ENCODE measurements at regions not wholly inside any gene's neighbourhood (a gene's known extent, or its start where the extent isn't known, plus 50 kb on each side); places are given as distances from the start of the nearest gene placed in this dataset.

GRCh38 chr3:13766128-13766527 is 113.7 kb downstream of the WNT7A start:
- peaks cover 10% of the 10 kb centered on the region for H3K4me1 Mint-ChIP-seq (ENCODE audit: unreplicated experiment)
- no peaks in the 10 kb centered on the region for H3K36me3 Mint-ChIP-seq
- H3K27ac Mint-ChIP-seq: peak overlapping the region; percentile 95
- TF ChIP-seq CTCF (conservative IDR thresholded peaks at IDR 0.05): no peak
- H3K27me3 Mint-ChIP-seq: peaks cover 5% of the 10 kb centered on the region
- no peak for DNase-seq (ENCODE audit: extremely low spot score, unreplicated experiment)
- peaks cover 7% of the 10 kb centered on the region for H3K9me3 Mint-ChIP-seq
- H3K4me3 Mint-ChIP-seq: no peak overlapping the region

- Mint-ChIP-seq H3K36me3 (no peaks in the 10 kb centered on the region), H3K27me3 (peaks cover 5% of the 10 kb centered on the region), H3K9me3 (peaks cover 7% of the 10 kb centered on the region), H3K27ac (no peak overlapping the region), H3K4me3 (no peak overlapping the region), H3K4me1 (ENCODE audit: unreplicated experiment) (no peaks in the 10 kb centered on the region)
- TF ChIP-seq CTCF (conservative IDR thresholded peaks at IDR 0.05): no peak
- peak; percentile 45 for DNase-seq (ENCODE audit: extremely low spot score, unreplicated experiment)
These were observed 115.7 kb downstream of the WNT7A start for GRCh38 chr3:13764161-13764560.

GRCh38 chr3:13762906-13763305 is 117.0 kb downstream of the WNT7A start:
- peaks cover 7% of the 10 kb centered on the region for H3K9me3 Mint-ChIP-seq
- H3K36me3 Mint-ChIP-seq: no peaks in the 10 kb centered on the region
- TF ChIP-seq CTCF (conservative IDR thresholded peaks at IDR 0.05): peak; percentile 39
- DNase-seq (ENCODE audit: extremely low spot score, unreplicated experiment): no peak
- no peak overlapping the region for H3K27ac Mint-ChIP-seq
- no peaks in the 10 kb centered on the region for H3K4me1 Mint-ChIP-seq (ENCODE audit: unreplicated experiment)
- H3K4me3 Mint-ChIP-seq: no peak overlapping the region
- H3K27me3 Mint-ChIP-seq: peaks cover 5% of the 10 kb centered on the region

- no peak for TF ChIP-seq CTCF (conservative IDR thresholded peaks at IDR 0.05)
- H3K9me3 Mint-ChIP-seq: no peaks in the 10 kb centered on the region
- no peak overlapping the region for H3K4me3 Mint-ChIP-seq
- DNase-seq (ENCODE audit: extremely low spot score, unreplicated experiment): no peak
- no peak overlapping the region for H3K27ac Mint-ChIP-seq
- no peaks in the 10 kb centered on the region for H3K36me3 Mint-ChIP-seq
- peaks cover 8% of the 10 kb centered on the region for H3K27me3 Mint-ChIP-seq
- peaks cover 13% of the 10 kb centered on the region for H3K4me1 Mint-ChIP-seq (ENCODE audit: unreplicated experiment)
These were observed 129.1 kb downstream of the WNT7A start for GRCh38 chr3:13750731-13751130.

DNA sequence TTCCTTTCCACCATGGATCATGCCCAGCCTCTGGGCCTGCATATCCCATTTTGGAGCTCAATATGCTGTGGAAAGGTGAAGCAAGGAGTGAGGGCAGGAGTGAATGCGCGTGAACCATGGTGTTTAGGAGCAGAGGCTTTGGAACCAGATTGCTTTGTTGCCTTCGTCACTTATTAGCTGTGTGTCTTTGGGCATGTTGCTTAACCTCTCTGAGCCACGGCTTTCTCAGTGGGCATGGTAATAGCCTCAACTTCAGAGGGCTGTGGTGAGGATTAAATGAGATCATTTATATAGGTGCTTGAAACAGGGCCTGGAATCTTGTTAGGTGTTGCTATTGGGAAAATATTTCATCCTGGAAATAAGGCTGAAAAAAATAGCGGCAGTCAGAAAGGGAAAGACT is 129.7 kb downstream of the WNT7A start:
- no peak for DNase-seq (ENCODE audit: extremely low spot score, unreplicated experiment)
- Mint-ChIP-seq H3K4me1 (ENCODE audit: unreplicated experiment) (peaks cover 13% of the 10 kb centered on the region), H3K27me3 (peaks cover 8% of the 10 kb centered on the region), H3K36me3 (no peaks in the 10 kb centered on the region), H3K27ac (no peak overlapping the region), H3K4me3 (no peak overlapping the region), H3K9me3 (no peaks in the 10 kb centered on the region)
- no peak for TF ChIP-seq CTCF (conservative IDR thresholded peaks at IDR 0.05)

All from type B pancreatic cell (in vitro differentiated cells).